Transverse colon (tissue), 4 donors: ENCODE measurements at regions not wholly inside any gene's neighbourhood (a gene's known extent, or its start where the extent isn't known, plus 50 kb on each side); places are given as distances from the start of the nearest gene placed in this dataset.

Source experiments
- DNase-seq: peaks from one replicate; pipeline ENCODE4 v3.0.0-alpha.2; 2019
- H3K27ac ChIP-seq, 4 donors: fragments of 200-600 bp; sonication (generic); 2 replicates each; pipeline ENCODE4 v1.5.1; 2016 to 2018; ENCODE audit warnings: inconsistent platforms in 4 of 4
- H3K27me3 ChIP-seq: fragments of 200-600 bp; sonication (generic); 2 replicates; pipeline ENCODE4 v1.5.1; 2017; ENCODE audit warnings: inconsistent platforms
- H3K36me3 ChIP-seq, 4 donors: fragments of 200-600 bp; sonication (generic); 2 replicates each; pipeline ENCODE4 v1.5.1; 2017 to 2019; ENCODE audit warnings: inconsistent platforms in 4 of 4
- H3K4me1 ChIP-seq, 4 donors: fragments of 200-600 bp; sonication (generic); 2 replicates each; pipeline ENCODE4 v1.5.1; 2017 to 2020; ENCODE audit warnings: inconsistent platforms in 4 of 4
- H3K4me3 ChIP-seq, 4 donors: fragments of 200-600 bp; sonication (generic); 1 replicate in 1 of 4; 2 replicates in 3 of 4; pipeline versions ENCODE4 v1.5.1 to v1.6.1; 2017 to 2019; ENCODE audit warnings: inconsistent platforms in 4 of 4
- H3K9me3 ChIP-seq, 2 donors: fragments of 200-600 bp; sonication (generic); 2 replicates each; pipeline ENCODE4 v1.5.1; 2017 to 2019; ENCODE audit warnings: inconsistent platforms in 2 of 2
- CTCF ChIP-seq, 5 experiments: fragments of 200-600 bp in 3 of 5; fragments of 450-650 bp in 2 of 5; sonication (generic) in 3 of 5; IDR thresholded peaks; 1 replicate in 2 of 5; 2 replicates in 3 of 5; pipeline ENCODE4 v1.5.1; 2016 to 2017; ENCODE audit warnings: antibody characterized with exemption in 5 of 5, inconsistent platforms in 3 of 5, mild to moderate bottlenecking in 2 of 5, moderate library complexity in 1 of 5
- EP300 ChIP-seq: sonication (generic); formaldehyde crosslinking; IDR thresholded peaks from one replicate; pipeline ENCODE4 v1.6.1; 2017; ENCODE audit warnings: antibody characterized with exemption, low read depth
- POLR2A ChIP-seq: fragments of 450-650 bp; IDR thresholded peaks from one replicate; pipeline ENCODE4 v1.6.1; 2016; ENCODE audit warnings: antibody characterized with exemption, mild to moderate bottlenecking, moderate library complexity
- POLR2AphosphoS5 ChIP-seq, 3 donors: sonication (generic); formaldehyde crosslinking; IDR thresholded peaks; one replicate each; pipeline ENCODE4 v1.6.1; 2016; ENCODE audit warnings: antibody characterized with exemption in 3 of 3
- WGBS, 2 donors: methylation state at CpG; one replicate each; pipeline ENCODE4 v1.1.5; 2018; ENCODE audit warnings: low coverage in 1 of 2; 5-methylcytosine and 5-hydroxymethylcytosine counted together
- in situ Hi-C, 4 donors: fragments of 200-750 bp; cut with MboI; loops; one replicate each; pipeline versions ENCODE4 v1.15.0 to v1.15.1; 2017; ENCODE audit warnings: low sequenced_read_pairs in 3 of 4, low pct_ligation_motif_present in 1 of 4, low pct_unique_long_range_greater_than_20kb in 1 of 4
- intact Hi-C: fragments of 100-400 bp; cut with DNase I; formaldehyde crosslinking; loops from one replicate; pipeline ENCODE4 v1.15.1; 2023; ENCODE audit warnings: low total_unique reads

DNA sequence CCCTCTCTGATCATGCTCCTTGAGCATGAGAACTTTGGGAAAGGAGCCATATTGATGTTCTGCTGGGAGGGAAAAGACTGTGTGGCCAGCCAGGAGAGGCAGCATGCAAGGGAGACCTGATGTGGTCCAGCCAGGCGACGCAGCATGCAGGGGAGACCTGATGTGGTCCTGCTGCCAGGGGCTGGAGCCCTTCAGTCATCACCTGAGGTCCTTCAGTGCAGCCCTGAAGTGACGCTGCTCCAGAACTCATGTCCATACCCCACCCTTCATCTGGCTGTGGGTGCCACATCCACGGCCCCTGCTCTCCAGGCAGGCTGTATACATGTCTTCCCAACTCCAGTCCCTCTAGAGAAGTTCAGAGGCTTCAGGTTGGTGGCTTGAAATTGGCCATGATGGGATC lies 134.4 kb downstream of the ERMARD start:
- in situ Hi-C loops (no loop called here), intact Hi-C loops (no loop called here)
- no peaks in the 10 kb centered on the region for H3K36me3 ChIP-seq
- H3K27ac ChIP-seq: no peak overlapping the region
- TF ChIP-seq POLR2AphosphoS5 (IDR thresholded peaks at IDR 0.05) (no peak), CTCF (IDR thresholded peaks at IDR 0.05) (no peak), POLR2A (no peak), EP300 (no peak)
- H3K4me1 ChIP-seq: no peaks in the 10 kb centered on the region
- peaks cover 3% of the 10 kb centered on the region for H3K27me3 ChIP-seq
- H3K9me3 ChIP-seq: no peaks in the 10 kb centered on the region
- no peak overlapping the region for H3K4me3 ChIP-seq
- 87% methylated on average over 4 of the region's 4 CpGs; no CpG with 5 or more reads in 1 of the 2 donors for WGBS, 2 donors
- no peak for DNase-seq

DNA sequence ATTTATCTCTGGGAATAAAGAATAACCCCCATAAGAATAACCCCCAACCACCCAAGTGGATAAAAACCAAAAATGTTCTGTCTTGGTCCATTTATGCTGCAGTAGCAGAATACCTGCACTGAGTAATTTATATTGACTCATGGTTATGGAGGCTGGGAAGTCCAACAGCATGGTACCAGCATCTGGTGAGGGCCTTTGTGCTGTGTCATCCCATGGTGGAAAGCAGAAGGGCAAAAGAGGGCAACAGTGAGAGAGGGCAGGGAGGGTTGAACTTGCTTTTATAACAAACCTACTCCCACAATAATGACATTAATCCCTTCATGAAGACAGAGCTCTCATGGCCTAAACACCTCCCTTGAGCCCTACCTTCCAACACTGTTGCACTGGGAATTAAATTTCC lies 133.7 kb downstream of the ERMARD start:
- H3K4me1 ChIP-seq: no peaks in the 10 kb centered on the region
- no peak overlapping the region for H3K4me3 ChIP-seq
- no peaks in the 10 kb centered on the region for H3K9me3 ChIP-seq
- DNase-seq: no peak
- H3K27me3 ChIP-seq: peaks cover 3% of the 10 kb centered on the region
- TF ChIP-seq POLR2A (no peak), CTCF (IDR thresholded peaks at IDR 0.05) (no peak), POLR2AphosphoS5 (IDR thresholded peaks at IDR 0.05) (no peak), EP300 (no peak)
- intact Hi-C loops (no loop called here), in situ Hi-C loops (no loop called here)
- H3K27ac ChIP-seq: no peak overlapping the region
- H3K36me3 ChIP-seq: no peaks in the 10 kb centered on the region

DNA sequence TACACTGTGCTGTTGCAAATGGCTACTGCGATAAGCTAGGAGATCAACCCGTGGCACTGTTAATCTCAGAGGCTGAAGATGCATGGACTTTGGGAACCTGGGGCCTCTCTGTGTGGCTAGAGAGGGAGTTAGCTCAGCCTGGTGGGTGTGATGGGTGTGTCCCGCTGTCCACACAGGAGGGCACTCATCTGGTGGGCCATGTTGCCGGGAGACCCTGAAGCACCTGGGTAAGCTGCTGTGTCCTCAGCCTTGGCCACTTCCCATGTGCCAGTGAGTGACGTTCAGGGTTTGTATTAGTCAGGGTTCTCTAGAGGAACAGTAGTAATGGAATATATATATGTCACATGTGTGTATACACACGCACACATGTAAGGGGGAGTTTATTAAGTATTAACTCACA lies 132.7 kb downstream of the ERMARD start:
- Histone ChIP-seq H3K27me3 (peaks cover 3% of the 10 kb centered on the region), H3K4me3 (no peak overlapping the region), H3K27ac (no peak overlapping the region), H3K36me3 (no peaks in the 10 kb centered on the region), H3K4me1 (no peaks in the 10 kb centered on the region), H3K9me3 (no peaks in the 10 kb centered on the region)
- TF ChIP-seq CTCF (IDR thresholded peaks at IDR 0.05): no peak
- no peak for TF ChIP-seq EP300
- no peak for TF ChIP-seq POLR2A
- TF ChIP-seq POLR2AphosphoS5 (IDR thresholded peaks at IDR 0.05): no peak
- DNase-seq: no peak
- in situ Hi-C loops: no loop called here
- intact Hi-C loops: no loop called here
- 70 to 72% methylated on average over 2 to 6 of the region's 6 CpGs for WGBS, 2 donors

- Histone ChIP-seq H3K4me3 (no peak overlapping the region), H3K27me3 (peaks cover 12% of the 10 kb centered on the region), H3K36me3 (no peaks in the 10 kb centered on the region), H3K27ac (no peak overlapping the region), H3K9me3 (no peaks in the 10 kb centered on the region), H3K4me1 (no peaks in the 10 kb centered on the region)
- WGBS, 2 donors: 76% methylated on average over 10 of the region's 10 CpGs; no CpG with 5 or more reads in 1 of the 2 donors
- no peak for DNase-seq
- TF ChIP-seq POLR2A (no peak), CTCF (IDR thresholded peaks at IDR 0.05) (no peak), EP300 (no peak), POLR2AphosphoS5 (IDR thresholded peaks at IDR 0.05) (no peak)
- in situ Hi-C loops: no loop called here
- intact Hi-C loops: no loop called here
Observed at GRCh38 chr6:169883316-169883715, 131.9 kb downstream of the ERMARD start.
